WTC11 (cell line): ENCODE measurements at regions not wholly inside any gene's neighbourhood (a gene's known extent, or its start where the extent isn't known, plus 50 kb on each side); places are given as distances from the start of the nearest gene placed in this dataset.

Experiments
- ATAC-seq: fragments of 200-7000 bp; cut with Tn5 transposase; 2 replicates; pipeline ENCODE4 v1.10.0; 2021; ENCODE audit warnings: mild to moderate bottlenecking, moderate library complexity
- CTCF ChIA-PET: fragments of 300-600 bp; sonication (Branson Sonifier 250); formaldehyde crosslinking; loops from one replicate; lab custom pipeline; 2021; ENCODE audit warnings: antibody characterized with exemption; lab: Charles Lee
- POLR2A ChIA-PET: fragments of 350-600 bp; sonication (Branson Sonifier 250); formaldehyde crosslinking; loops from one replicate; lab custom pipeline; 2021; ENCODE audit warnings: antibody characterized with exemption; lab: Charles Lee
- DNase-seq: peaks from one replicate; pipeline ENCODE4 v3.0.0; 2021; ENCODE audit warnings: low spot score
- H3K27ac Mint-ChIP-seq: 2 replicates; pipeline ENCODE4 v1.8.0; 2021; ENCODE audit warnings: mixed read lengths
- H3K27me3 Mint-ChIP-seq: 2 replicates; pipeline ENCODE4 v1.8.0; 2021; ENCODE audit warnings: low read depth, mild to moderate bottlenecking, moderate library complexity, mixed read lengths
- H3K36me3 Mint-ChIP-seq: 2 replicates; pipeline ENCODE4 v1.8.0; 2021; ENCODE audit warnings: mixed read lengths
- H3K4me1 Mint-ChIP-seq: 2 replicates; pipeline ENCODE4 v1.8.0; 2022; ENCODE audit warnings: mixed read lengths
- H3K4me3 Mint-ChIP-seq: 2 replicates; pipeline ENCODE4 v1.8.0; 2021; ENCODE audit warnings: mild to moderate bottlenecking, moderate library complexity, mixed read lengths
- H3K9me3 Mint-ChIP-seq: 2 replicates; pipeline ENCODE4 v1.8.0; 2021; ENCODE audit warnings: mixed read lengths
- ATF1 ChIP-seq: sonication (generic); formaldehyde crosslinking; IDR thresholded peaks from 2 replicates; pipeline ENCODE4 v1.8.1; 2023; ENCODE audit warnings: mild to moderate bottlenecking, moderate library complexity, missing genetic modification reagents
- CREB1 ChIP-seq: sonication (generic); formaldehyde crosslinking; IDR thresholded peaks from 2 replicates; pipeline ENCODE4 v1.8.0; 2023; ENCODE audit warnings: mild to moderate bottlenecking, missing genetic modification reagents
- CREM ChIP-seq: sonication (generic); formaldehyde crosslinking; IDR thresholded peaks from 2 replicates; pipeline ENCODE4 v1.8.1; 2022; ENCODE audit warnings: mild to moderate bottlenecking, missing genetic modification reagents, moderate library complexity
- ESRRA ChIP-seq: sonication (generic); formaldehyde crosslinking; IDR thresholded peaks from 2 replicates; pipeline ENCODE4 v1.8.1; 2022; ENCODE audit warnings: mild to moderate bottlenecking, missing genetic modification reagents, borderline replicate concordance
- IRF2 ChIP-seq: sonication (generic); formaldehyde crosslinking; IDR thresholded peaks from 2 replicates; pipeline ENCODE4 v1.8.0; 2022; ENCODE audit warnings: low read depth, missing genetic modification reagents, borderline replicate concordance
- JAZF1 ChIP-seq: fragments of 250-450 bp; sonication (Bioruptor Pico); IDR thresholded peaks from 2 replicates; pipeline ENCODE4 v1.9.0; 2021; ENCODE audit warnings: moderate library complexity, mild to moderate bottlenecking, inconsistent platforms
- JUN ChIP-seq: sonication (generic); formaldehyde crosslinking; IDR thresholded peaks from 2 replicates; pipeline ENCODE4 v1.8.0; 2023; ENCODE audit warnings: mild to moderate bottlenecking, missing genetic modification reagents
- MYBL2 ChIP-seq: sonication (generic); formaldehyde crosslinking; IDR thresholded peaks from 2 replicates; pipeline ENCODE4 v1.8.1; 2023; ENCODE audit warnings: mild to moderate bottlenecking, moderate library complexity, missing genetic modification reagents
- NFATC4 ChIP-seq: fragments of 250-450 bp; sonication (Bioruptor Pico); IDR thresholded peaks from 2 replicates; pipeline ENCODE4 v1.9.0; 2021; ENCODE audit warnings: mild to moderate bottlenecking
- NFYB ChIP-seq: sonication (generic); formaldehyde crosslinking; conservative IDR thresholded peaks from 2 replicates; pipeline ENCODE4 v1.8.0; 2022; ENCODE audit warnings: low read depth, missing genetic modification reagents
- NR1H2 ChIP-seq: sonication (generic); formaldehyde crosslinking; IDR thresholded peaks from 2 replicates; pipeline ENCODE4 v1.9.0; 2021; ENCODE audit warnings: mild to moderate bottlenecking, moderate library complexity, missing genetic modification reagents
- PRRX2 ChIP-seq: fragments of 250-450 bp; sonication (Bioruptor Pico); IDR thresholded peaks from 2 replicates; pipeline ENCODE4 v1.8.0; 2021; ENCODE audit warnings: mild to moderate bottlenecking
- TEAD1 ChIP-seq: sonication (generic); formaldehyde crosslinking; IDR thresholded peaks from 2 replicates; pipeline ENCODE4 v1.8.0; 2022; ENCODE audit warnings: mild to moderate bottlenecking, missing genetic modification reagents
- TP53 ChIP-seq: sonication (generic); formaldehyde crosslinking; IDR thresholded peaks from 2 replicates; pipeline ENCODE4 v1.8.1; 2023; ENCODE audit warnings: mild to moderate bottlenecking, missing genetic modification reagents
- ZNF121 ChIP-seq: sonication (generic); formaldehyde crosslinking; IDR thresholded peaks from 2 replicates; pipeline ENCODE4 v1.8.0; 2023; ENCODE audit warnings: missing genetic modification reagents
- ZNF263 ChIP-seq: sonication (generic); formaldehyde crosslinking; IDR thresholded peaks from 2 replicates; pipeline ENCODE4 v1.8.1; 2022; ENCODE audit warnings: low read depth, mild to moderate bottlenecking, moderate library complexity, missing genetic modification reagents
- TF ChIP-seq, protein P1 (sequence below): sonication (generic); formaldehyde crosslinking; IDR thresholded peaks from 2 replicates; pipeline ENCODE4 v1.8.1; 2022; ENCODE audit warnings: mild to moderate bottlenecking, missing genetic modification reagents, moderate library complexity, borderline replicate concordance
- TF ChIP-seq, protein P2 (sequence below): sonication (generic); formaldehyde crosslinking; IDR thresholded peaks from 2 replicates; pipeline ENCODE4 v1.8.1; 2023; ENCODE audit warnings: mild to moderate bottlenecking, missing genetic modification reagents
- TF ChIP-seq, protein P3 (sequence below): sonication (generic); formaldehyde crosslinking; IDR thresholded peaks from 2 replicates; pipeline ENCODE4 v1.8.1; 2023; ENCODE audit warnings: mild to moderate bottlenecking, missing genetic modification reagents, borderline replicate concordance
- TF ChIP-seq, protein P4 (sequence below): sonication (generic); formaldehyde crosslinking; IDR thresholded peaks from 2 replicates; pipeline ENCODE4 v1.8.1; 2023; ENCODE audit warnings: mild to moderate bottlenecking, moderate library complexity, missing genetic modification reagents
- TF ChIP-seq, protein P5 (sequence below): fragments of 250-450 bp; sonication (Bioruptor Pico); IDR thresholded peaks from 2 replicates; pipeline ENCODE4 v1.9.0; 2021; ENCODE audit warnings: moderate library complexity, mild to moderate bottlenecking, inconsistent platforms, borderline replicate concordance
- TF ChIP-seq, protein P6 (sequence below): fragments of 250-450 bp; sonication (Bioruptor Pico); IDR thresholded peaks from 2 replicates; pipeline ENCODE4 v1.9.0; 2021; ENCODE audit warnings: mild to moderate bottlenecking

DNA sequence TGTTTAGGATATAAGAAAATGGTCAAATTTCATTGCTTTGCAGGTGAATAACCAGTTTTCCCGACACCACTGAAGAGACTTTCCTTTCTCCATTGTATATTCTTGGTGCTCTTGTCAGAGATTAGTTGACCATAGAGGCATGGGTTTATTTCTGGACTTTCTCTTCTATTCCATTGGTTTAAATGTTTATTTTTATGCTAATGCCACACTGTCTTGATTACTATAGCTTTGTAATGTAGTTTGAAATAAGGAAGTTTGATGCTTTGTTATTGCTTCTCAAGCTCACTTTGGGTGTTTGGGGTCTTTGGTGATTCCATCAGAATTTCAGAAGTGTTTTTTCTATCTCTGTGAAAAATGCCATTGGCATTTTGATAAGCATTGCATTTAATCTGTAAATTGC, 190.0 kb upstream of the SPRY2 start (continued):
- TF ChIP-seq, protein P1, sequence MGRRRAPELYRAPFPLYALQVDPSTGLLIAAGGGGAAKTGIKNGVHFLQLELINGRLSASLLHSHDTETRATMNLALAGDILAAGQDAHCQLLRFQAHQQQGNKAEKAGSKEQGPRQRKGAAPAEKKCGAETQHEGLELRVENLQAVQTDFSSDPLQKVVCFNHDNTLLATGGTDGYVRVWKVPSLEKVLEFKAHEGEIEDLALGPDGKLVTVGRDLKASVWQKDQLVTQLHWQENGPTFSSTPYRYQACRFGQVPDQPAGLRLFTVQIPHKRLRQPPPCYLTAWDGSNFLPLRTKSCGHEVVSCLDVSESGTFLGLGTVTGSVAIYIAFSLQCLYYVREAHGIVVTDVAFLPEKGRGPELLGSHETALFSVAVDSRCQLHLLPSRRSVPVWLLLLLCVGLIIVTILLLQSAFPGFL (CRISPR knock-in tag), result no peak
- no peak for TF ChIP-seq NR1H2 (CRISPR knock-in tag)
- no peak for TF ChIP-seq NFATC4 (CRISPR knock-in tag)
- no peak for TF ChIP-seq CREB1
- TF ChIP-seq JAZF1 (CRISPR knock-in tag), result no peak
- no peak for TF ChIP-seq ATF1
- no peak for TF ChIP-seq CREM
- no peak for TF ChIP-seq PRRX2 (CRISPR knock-in tag)
- TF ChIP-seq TEAD1 (CRISPR knock-in tag), result no peak
- TF ChIP-seq, protein P2, sequence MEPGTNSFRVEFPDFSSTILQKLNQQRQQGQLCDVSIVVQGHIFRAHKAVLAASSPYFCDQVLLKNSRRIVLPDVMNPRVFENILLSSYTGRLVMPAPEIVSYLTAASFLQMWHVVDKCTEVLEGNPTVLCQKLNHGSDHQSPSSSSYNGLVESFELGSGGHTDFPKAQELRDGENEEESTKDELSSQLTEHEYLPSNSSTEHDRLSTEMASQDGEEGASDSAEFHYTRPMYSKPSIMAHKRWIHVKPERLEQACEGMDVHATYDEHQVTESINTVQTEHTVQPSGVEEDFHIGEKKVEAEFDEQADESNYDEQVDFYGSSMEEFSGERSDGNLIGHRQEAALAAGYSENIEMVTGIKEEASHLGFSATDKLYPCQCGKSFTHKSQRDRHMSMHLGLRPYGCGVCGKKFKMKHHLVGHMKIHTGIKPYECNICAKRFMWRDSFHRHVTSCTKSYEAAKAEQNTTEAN (CRISPR knock-in tag), result no peak
- TF ChIP-seq, protein P3, sequence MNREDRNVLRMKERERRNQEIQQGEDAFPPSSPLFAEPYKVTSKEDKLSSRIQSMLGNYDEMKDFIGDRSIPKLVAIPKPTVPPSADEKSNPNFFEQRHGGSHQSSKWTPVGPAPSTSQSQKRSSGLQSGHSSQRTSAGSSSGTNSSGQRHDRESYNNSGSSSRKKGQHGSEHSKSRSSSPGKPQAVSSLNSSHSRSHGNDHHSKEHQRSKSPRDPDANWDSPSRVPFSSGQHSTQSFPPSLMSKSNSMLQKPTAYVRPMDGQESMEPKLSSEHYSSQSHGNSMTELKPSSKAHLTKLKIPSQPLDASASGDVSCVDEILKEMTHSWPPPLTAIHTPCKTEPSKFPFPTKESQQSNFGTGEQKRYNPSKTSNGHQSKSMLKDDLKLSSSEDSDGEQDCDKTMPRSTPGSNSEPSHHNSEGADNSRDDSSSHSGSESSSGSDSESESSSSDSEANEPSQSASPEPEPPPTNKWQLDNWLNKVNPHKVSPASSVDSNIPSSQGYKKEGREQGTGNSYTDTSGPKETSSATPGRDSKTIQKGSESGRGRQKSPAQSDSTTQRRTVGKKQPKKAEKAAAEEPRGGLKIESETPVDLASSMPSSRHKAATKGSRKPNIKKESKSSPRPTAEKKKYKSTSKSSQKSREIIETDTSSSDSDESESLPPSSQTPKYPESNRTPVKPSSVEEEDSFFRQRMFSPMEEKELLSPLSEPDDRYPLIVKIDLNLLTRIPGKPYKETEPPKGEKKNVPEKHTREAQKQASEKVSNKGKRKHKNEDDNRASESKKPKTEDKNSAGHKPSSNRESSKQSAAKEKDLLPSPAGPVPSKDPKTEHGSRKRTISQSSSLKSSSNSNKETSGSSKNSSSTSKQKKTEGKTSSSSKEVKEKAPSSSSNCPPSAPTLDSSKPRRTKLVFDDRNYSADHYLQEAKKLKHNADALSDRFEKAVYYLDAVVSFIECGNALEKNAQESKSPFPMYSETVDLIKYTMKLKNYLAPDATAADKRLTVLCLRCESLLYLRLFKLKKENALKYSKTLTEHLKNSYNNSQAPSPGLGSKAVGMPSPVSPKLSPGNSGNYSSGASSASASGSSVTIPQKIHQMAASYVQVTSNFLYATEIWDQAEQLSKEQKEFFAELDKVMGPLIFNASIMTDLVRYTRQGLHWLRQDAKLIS, result no peak
- no peak for TF ChIP-seq JUN
- TF ChIP-seq, all 79 proteins: peak for 0

DNA sequence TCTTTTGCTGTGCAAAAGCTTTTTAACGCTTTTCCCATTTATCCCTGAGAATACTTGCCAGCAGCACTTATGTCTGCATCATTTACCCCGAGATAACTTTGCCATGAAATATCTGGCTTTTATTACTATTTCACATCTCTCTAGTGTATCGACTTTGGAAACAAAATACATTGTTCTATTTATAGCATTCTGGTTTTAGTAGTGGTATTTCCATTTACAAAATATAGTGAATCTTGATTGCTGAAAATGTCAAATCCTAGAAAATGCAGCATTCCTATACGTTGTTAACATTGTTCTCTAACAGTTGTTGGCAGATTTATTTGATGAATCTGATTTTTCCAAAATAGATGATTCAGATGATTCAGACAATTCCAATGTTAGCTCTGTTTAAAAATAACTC, 189.3 kb upstream of the SPRY2 start:
- no peaks in the 10 kb centered on the region for H3K27me3 Mint-ChIP-seq
- CTCF ChIA-PET, result no interaction called here
- no peaks in the 10 kb centered on the region for H3K36me3 Mint-ChIP-seq
- POLR2A ChIA-PET, result no interaction called here
- ATAC-seq (no peak), DNase-seq (no peak)
- H3K4me3 Mint-ChIP-seq, result no peak overlapping the region
- H3K9me3 Mint-ChIP-seq, result peaks cover 7% of the 10 kb centered on the region
- no peak overlapping the region for H3K27ac Mint-ChIP-seq
- TF ChIP-seq TP53 (CRISPR knock-in tag) (no peak), IRF2 (CRISPR knock-in tag) (no peak), JAZF1 (CRISPR knock-in tag) (no peak), CREM (no peak)
- TF ChIP-seq, protein P4, sequence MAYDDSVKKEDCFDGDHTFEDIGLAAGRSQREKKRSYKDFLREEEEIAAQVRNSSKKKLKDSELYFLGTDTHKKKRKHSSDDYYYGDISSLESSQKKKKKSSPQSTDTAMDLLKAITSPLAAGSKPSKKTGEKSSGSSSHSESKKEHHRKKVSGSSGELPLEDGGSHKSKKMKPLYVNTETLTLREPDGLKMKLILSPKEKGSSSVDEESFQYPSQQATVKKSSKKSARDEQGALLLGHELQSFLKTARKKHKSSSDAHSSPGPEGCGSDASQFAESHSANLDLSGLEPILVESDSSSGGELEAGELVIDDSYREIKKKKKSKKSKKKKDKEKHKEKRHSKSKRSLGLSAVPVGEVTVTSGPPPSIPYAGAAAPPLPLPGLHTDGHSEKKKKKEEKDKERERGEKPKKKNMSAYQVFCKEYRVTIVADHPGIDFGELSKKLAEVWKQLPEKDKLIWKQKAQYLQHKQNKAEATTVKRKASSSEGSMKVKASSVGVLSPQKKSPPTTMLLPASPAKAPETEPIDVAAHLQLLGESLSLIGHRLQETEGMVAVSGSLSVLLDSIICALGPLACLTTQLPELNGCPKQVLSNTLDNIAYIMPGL (CRISPR knock-in tag), result no peak
- TF ChIP-seq, all 79 proteins: peak for 0
- no peaks in the 10 kb centered on the region for H3K4me1 Mint-ChIP-seq

DNA sequence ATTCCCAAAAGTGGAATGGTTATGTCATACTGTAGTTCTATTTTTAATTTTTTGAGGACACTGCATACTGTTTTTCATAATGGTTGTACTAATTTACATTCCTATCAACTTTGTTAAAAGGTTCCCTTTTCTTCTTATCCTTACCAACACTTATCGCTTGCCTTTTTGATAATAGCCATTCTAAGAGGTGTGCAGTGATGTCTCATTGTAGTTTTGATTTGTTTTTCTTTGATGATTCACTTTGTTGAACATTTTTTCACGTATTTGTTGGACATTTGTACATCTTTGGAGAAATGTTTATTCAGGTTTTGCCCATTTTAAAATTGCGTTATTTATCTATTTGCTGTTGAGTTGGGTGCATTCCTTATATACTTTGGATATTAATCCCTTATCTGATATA, 188.8 kb upstream of the SPRY2 start:
- DNase-seq, result no peak
- CTCF ChIA-PET, result no interaction called here
- Mint-ChIP-seq H3K36me3 (no peaks in the 10 kb centered on the region), H3K4me1 (no peaks in the 10 kb centered on the region), H3K4me3 (no peak overlapping the region)
- POLR2A ChIA-PET, result no interaction called here
- no peak for TF ChIP-seq ZNF121
- TF ChIP-seq TP53 (CRISPR knock-in tag), result no peak
- TF ChIP-seq ZNF263 (CRISPR knock-in tag), result no peak
- TF ChIP-seq, protein P5, sequence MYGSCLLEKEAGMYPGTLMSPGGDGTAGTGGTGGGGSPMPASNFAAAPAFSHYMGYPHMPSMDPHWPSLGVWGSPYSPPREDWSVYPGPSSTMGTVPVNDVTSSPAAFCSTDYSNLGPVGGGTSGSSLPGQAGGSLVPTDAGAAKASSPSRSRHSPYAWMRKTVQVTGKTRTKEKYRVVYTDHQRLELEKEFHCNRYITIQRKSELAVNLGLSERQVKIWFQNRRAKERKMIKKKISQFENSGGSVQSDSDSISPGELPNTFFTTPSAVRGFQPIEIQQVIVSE (CRISPR knock-in tag), result no peak
- TF ChIP-seq MYBL2 (CRISPR knock-in tag), result no peak
- TF ChIP-seq ESRRA, result no peak
- no peak for TF ChIP-seq NFYB (CRISPR knock-in tag)
- TF ChIP-seq, protein P6, sequence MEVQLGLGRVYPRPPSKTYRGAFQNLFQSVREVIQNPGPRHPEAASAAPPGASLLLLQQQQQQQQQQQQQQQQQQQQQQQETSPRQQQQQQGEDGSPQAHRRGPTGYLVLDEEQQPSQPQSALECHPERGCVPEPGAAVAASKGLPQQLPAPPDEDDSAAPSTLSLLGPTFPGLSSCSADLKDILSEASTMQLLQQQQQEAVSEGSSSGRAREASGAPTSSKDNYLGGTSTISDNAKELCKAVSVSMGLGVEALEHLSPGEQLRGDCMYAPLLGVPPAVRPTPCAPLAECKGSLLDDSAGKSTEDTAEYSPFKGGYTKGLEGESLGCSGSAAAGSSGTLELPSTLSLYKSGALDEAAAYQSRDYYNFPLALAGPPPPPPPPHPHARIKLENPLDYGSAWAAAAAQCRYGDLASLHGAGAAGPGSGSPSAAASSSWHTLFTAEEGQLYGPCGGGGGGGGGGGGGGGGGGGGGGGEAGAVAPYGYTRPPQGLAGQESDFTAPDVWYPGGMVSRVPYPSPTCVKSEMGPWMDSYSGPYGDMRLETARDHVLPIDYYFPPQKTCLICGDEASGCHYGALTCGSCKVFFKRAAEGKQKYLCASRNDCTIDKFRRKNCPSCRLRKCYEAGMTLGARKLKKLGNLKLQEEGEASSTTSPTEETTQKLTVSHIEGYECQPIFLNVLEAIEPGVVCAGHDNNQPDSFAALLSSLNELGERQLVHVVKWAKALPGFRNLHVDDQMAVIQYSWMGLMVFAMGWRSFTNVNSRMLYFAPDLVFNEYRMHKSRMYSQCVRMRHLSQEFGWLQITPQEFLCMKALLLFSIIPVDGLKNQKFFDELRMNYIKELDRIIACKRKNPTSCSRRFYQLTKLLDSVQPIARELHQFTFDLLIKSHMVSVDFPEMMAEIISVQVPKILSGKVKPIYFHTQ (CRISPR knock-in tag), result no peak
- TF ChIP-seq, all 79 proteins: peak for 0
- Mint-ChIP-seq H3K27ac (no peak overlapping the region), H3K9me3 (peaks cover 7% of the 10 kb centered on the region), H3K27me3 (no peaks in the 10 kb centered on the region)
- no peak for ATAC-seq
